NCI-H748 (cell line): ENCODE measurements at regions not wholly inside any gene's neighbourhood (a gene's known extent, or its start where the extent isn't known, plus 50 kb on each side); places are given as distances from the start of the nearest gene placed in this dataset.
A peak's percentile ranks its signal among the peaks of the same experiment; 100 is the strongest.
"Not testable (repeated sequence)": the region's sequence is repeated elsewhere in the genome, so short reads cannot be mapped to it uniquely, and the experiment has no call there.

ENCODE experiments used
- DNase-seq: peaks from one replicate; lab custom pipeline; 2025; ENCODE audit not compliant: unreplicated experiment; lab: John Stamatoyannopoulos, UW

DNA sequence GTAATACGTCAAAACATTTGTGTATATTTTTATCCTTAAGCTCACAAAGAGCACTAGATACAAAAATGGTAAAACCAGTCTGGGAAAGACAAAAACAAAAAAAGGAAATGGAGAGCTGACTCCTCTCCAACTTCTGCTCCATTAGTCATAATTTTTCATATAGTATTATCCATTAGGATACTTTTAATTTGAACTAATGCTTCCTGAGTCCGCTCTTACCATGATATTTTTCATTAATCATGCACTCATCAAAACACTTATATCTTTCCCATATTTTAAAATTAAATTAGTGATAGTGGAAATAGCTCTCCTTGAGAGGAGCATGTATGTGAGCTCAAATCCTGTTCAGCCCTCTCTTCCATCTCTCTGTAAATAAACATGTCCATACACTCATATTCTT is 1093.0 kb upstream of the MIR17HG start:
- no peak for DNase-seq

DNA sequence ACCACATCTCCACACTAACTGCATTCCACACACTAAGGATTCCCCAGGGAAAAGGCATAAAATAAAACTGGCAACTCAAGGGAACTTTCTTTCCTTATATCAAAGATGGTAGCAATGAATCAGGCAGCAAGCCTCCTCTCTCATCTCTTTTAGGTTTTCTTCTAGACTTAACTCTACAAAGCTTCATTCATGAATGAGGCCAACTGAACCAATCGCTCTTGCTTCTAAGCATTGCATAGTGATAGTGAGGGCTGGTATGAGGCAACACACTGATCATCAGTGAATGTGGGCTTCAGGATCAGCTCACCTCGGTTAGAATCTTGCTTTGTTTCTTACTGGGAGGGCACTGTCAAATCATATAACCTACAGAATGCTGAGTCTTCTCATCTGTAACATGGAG is 1090.7 kb upstream of the MIR17HG start:
- no peak for DNase-seq

DNA sequence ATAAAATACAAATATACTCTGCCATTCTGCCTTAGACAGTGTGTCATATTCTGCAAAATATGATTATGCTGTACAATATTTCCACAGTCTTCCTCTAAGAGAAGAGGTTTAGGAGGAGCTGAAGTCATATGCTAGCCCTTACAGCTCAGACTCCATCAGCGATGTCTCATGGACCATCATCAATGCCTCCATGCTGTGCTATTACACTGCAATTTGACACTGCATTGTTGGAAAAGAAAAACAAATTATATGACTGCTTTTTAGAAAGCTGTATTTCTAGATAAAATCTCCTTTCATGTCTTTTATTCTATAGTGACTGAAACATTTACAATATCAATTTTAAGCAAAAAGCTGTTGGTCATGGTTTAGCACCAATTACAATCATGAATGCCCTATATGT is 1089.4 kb upstream of the MIR17HG start:
- peak; percentile 63 for DNase-seq

DNA sequence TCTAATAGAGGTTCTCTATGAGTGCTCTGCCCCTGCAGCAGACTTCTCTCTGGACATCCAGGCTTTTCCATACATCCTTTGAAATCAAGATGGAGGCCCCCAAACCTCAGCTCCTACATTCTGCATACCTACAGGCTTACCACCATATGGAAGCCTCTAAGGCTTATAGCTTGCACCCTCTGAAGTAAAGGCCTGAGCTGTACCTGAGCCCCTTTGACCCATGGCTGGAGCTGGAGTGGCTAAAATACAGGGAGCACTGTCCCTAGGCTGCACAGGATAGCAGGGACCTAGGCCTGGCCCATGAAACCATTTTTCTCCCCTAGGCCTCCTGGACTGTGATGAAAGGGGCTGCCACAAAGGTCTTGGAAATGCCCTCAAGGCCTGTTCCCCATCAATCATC is 1086.1 kb upstream of the MIR17HG start:
- no peak for DNase-seq

DNA sequence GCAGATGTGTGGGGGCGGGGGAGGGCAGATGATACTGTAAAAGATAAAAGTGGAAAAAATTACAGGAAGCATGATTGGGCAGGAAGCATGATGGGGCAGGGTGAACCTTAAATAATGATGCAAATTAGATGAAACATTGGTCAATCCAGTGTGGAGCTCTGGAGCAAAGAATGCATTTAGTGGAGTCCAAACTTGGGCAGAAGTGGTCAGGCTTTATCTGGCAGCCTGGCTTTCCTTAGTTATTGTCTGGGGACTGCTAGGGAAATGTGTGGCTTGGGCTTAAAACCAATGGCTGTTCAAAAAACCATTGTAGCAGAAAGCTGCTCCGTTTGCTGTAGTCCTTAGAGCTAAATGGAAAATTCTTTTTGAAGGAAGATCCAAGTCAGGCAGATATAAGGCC is 1077.3 kb upstream of the MIR17HG start:
- DNase-seq, result no peak

DNA sequence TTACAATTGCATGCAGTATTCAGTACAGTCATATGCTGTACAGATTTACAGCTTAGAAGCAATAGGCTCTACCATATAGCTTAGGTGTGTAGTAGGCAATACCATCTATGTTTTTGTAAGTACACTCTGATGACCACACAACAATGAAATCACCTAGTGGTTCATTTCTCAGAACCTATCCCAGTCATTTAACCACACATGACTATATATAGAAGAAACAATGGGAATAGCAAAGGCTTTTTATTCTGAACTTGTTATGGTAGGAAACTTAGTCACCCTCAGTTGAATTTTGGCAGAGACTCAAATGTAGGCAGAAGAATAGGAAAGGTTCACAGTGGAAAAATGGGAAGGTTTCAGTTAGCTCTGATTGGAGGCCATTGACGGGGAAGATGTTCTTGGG is 1075.1 kb upstream of the MIR17HG start:
- no peak for DNase-seq

DNA sequence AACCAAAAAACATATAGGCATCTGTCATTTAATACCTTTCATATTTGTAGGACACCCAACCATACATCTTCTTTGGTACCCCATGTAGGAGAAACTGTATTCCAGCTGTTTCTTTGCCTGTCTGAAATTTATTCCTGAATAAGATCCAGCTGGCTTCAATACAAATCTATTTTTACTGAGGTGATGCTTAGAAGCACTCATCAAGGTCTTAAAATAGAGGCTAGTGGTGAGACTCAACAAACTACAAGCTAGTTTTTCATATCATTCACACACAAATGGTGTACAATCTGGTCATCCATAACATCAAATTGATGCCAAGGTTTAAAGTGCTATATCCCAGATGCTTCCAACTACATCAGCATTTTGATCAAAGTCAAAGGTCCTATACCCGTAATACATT is 1071.3 kb upstream of the MIR17HG start:
- DNase-seq, result no peak

DNA sequence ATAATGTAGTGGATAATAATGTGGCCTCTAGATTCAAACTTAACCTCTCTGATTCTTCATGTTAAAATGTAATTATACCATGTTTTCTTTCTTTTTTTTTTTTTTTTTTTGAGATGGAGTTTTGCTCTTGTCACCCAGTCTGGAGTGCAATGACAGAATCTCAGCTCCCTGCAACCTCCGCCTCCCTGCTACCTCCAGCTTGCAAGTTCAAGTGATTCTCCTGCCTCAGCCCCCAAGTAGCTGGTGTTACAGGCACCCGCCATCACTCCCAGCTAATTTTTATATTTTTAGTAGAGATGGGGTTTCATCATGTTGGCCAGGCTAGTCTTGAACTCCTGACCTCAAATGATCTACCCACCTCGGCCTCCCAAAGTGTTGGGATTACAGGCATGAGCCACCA is 1069.3 kb upstream of the MIR17HG start:
- DNase-seq, result not testable (repeated sequence)

DNA sequence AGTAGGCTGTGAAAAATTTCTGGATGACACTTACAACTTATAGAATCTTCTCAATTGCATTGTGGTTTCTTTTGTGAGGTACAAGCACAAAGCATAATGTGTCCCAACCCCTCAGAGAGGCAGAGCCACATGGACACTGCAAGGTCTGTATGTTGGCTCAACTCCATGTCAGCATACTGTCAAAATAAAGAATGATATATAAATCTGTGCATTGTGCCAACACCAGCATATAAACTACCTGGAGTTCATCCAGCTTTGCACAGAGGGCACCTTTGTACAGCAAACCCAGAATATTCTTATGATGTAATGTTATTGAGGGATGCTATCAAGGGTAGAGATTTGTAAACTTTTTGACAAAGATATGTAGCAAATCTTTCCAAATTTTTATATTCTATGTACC is 1065.8 kb upstream of the MIR17HG start:
- peak; percentile 24 for DNase-seq

DNA sequence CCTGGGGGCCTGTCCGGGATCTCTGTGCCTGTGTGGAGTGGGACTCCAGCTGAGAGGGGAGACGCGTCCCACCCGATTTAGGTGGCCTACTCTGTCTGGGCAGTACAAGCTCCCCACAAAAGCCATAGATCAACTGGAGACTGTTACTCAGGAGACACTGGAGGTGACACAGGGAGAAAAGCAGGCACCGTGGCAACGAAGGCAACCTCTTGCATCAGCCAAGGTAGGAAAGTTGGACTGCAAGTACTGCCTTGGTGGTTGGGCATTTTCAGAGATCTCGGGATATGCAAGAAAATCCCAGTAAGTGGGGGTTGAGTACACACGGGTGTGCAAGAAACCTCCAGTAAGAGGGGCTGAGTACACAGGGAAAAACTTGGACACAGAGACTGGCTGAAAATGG is 1060.0 kb upstream of the MIR17HG start:
- DNase-seq, result no peak

DNA sequence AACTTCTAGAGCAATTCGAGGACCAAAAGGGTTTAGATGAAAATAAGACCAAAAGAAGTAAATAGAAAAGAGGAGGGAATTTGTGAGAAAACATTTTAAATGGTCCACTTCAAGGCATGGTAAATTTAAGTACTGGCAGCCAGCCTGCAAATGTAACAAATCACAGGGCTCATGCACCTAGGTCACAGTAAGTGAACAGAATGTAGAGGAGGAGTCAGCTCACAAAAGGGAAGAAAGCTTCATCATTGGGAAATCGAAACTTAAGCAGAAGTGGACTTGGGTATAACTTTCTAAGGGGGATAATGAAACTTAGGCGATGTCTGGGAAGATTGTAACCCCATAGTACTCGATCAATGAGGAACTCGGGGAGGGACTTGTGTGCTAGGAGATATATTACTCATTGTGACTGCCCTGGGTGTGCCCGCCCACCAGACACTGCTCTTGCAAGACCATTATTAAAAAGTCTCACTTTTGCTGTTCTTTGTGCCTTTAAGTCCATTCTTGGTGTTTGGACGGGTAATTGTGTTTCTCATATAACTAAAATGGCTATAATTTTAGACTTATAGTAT is 1053.6 kb upstream of the MIR17HG start:
- DNase-seq, result no peak

DNA sequence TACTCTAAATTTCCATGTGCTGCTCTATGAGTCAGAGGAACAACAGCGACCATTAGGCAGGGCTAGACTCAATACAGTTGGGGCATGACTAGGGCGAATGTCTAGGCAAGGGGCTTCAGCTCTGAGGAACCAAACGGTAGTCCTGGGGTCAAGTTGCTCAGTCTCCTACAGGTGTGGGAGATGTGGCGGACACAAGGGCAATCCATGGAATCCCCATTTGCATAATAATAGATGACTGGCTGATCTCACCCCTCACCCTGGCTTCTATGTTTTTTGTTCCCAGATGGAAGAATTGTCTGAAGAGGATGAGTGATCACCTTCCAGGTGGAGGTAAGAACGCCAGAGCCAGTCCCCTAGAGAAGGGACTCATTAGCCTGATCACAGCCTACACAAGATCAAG is 1048.2 kb upstream of the MIR17HG start:
- no peak for DNase-seq

DNA sequence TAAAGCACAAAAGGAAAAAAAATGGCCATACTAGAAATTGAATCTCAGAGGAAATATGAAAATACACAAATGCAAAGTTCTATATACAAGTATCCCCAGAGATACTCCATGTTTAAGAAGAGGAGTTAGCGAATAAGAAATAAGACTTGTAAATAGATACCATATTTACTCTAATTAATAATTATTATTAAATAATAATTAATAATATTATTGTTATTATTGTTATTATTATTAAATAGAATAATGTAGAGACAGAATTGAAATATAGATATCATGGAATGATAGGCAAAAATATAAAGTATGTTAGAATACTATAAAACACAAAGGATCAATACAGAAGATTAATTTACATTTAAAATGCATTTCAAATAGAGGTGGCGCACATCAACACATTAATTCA is 1047.5 kb upstream of the MIR17HG start:
- no peak for DNase-seq

DNA sequence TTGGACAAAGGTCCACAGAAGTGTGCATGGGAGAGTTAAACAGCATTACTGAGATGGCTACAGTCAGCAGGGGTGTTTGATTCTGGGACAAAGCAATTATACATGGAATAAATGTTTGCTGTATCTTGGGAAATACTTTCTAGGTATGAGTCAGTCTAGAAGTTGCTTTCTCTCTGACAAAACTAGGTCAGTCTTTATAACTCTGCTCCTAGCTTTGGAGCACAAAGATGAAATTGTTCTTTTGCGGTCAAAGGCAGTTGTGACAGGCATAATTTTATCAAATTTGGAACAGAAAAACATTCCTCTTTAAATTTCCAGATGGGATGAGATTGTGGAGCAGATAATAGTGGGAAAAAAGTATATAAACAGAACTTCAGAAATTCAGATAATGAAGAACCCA is 1045.4 kb upstream of the MIR17HG start:
- no peak for DNase-seq

DNA sequence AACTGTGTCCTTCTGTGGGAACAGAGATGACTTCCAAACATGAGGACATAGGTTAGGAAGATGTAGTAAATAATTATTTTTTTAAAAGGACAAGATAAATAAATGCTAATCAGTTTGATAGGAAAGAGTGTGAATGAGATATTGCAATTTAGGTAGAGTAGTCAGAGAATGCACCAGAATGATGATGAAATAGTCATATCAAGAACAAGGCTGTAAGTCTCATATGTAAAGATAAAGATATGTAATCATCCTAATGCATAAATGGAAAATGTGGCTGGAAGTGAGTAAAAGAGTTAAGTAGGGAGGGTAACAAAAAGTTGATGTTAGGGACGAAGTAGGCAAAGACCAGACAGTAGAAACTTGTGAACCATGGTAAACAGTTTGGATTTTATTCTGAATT is 1041.7 kb upstream of the MIR17HG start:
- DNase-seq, result no peak

DNA sequence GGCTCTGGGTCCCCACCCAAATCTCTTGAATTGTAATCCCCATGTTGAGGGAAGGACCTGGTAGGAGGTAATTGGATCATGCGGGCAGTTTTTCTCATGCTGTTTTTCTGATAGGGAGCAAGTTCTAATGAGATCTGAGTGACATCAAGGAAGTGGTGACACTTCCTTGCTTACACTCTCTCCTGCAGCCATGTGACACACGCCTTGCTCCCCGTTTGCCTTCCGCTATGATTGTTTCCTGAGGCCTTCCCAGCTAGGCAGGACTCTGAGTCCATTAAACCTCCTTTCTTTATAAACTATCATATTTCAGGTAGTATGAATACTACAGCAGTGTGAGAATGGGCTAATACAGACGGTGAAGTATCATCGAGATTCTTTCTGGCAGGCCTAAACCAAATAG is 1040.4 kb upstream of the MIR17HG start:
- DNase-seq, result no peak

DNA sequence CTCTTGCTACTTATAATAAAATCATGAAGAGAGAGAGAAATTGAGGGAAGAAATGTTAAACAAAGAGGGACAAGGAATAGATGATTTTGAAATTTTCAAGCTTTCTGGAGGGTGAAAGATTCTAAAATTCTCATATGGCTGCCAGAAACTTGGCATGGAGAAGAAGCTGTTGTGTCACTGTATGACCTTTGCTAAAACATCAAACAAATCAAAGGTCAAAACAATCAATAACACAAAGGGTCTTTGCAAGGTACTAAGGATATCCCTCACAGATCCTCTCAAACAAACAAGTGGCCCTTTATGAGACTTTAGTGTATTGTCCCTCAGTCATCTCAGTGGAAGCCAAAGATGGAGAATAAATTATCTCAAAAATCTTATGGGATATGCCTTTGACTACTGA is 1039.2 kb upstream of the MIR17HG start:
- DNase-seq, result no peak

DNA sequence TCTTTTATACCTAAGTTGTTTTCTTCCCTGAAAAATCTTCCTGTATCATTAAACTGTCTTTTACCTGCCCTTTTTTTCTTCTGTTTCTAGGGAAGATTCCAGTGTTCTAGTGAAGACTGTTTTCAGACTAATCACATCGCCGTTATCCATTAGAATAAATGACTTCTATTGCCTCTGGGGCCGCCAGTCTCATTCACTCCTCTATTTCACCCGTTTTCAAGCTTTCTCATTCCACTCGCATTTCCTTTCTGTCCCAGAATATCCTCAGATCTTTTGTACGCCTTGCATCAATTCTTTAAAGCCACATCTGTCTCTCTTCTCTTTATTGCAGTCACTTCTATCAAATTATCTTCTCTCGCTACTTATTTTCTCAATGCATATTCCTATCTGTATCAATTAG is 1035.6 kb upstream of the MIR17HG start:
- DNase-seq, result no peak

DNA sequence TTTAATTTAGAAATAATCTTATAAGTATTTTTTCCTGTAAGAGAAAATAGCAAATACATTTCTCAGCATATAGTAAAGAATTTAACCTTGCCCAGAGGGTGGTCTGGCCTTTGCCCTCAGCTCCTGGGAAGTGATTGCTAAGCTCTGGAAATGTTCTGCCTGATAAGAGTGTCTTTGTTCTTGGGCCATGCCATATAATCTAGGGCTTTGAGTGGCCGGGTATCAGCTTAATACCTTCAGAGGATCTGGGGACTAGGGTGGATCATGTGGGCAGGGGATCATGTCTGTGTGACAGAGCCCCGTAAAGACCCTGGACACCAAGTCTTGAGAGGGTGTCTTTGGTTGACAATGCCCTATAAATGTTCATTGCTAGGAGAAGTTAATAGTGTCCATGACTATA is 1032.4 kb upstream of the MIR17HG start:
- DNase-seq, result no peak

DNA sequence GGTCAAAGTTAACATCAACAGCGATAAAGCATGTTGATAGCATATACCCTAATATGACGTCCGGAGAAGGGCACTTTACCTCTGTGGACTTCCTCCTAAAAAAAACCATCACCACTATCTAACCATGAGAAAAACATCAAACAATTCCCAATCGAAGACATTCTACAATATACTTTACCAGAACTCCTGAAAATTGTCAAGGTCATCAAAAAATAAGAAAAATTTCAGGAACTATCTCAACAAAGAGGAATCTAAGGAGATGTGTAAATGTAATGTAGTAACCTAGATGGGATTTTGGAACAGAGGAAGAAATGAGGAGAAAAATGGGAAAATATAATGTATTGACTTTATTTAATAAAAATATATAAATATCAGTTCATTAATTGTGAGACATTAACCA is 1026.8 kb upstream of the MIR17HG start:
- DNase-seq, result no peak

DNA sequence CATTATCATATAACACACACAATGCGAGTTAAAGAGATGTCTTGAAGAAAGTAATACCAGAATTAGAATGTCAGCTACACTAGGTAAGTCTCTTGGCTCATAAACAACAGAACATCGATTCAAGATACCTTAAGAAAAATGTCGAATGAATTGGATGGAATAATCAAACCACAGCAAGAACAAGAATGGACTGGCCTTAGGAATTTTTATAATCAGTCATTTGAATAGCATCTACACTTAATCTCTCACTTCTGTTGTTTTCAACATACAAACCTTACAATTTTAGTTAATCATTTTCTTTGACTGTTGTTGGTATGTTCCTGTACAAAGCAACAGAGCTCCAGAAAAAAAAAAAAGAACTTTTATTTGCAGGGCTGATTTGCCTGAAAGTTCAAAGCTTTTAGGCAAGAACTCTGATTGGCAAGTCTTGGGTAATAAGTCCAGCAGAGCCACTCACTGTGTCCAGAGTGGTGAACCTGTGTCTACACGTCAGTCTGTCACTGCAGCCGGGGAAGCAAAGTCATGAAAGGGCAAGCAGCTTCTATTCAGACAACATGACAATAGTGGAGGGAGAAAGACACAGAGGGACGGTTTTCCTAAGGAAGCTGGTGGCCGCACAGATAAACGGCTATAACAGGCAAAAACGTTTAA is 1026.1 kb upstream of the MIR17HG start:
- DNase-seq, result no peak

DNA sequence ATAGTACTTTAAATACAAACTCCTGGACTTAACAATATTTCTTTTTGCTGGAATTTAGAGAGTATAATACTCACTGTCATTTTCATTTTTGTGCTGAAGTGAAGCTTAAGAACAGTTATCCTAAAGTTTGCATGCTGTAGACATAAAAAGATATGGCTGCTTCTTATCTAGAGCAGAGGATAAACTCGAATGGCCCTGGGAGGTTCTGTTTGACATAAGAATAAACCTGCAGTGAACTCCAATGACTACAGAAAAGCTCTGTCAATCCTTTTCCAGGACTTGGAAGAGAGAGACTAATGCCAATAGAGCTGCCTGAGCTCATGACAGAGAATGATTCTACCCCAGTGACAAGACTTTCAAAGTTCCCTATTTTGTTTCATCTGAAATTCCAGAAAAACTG is 1017.8 kb upstream of the MIR17HG start:
- DNase-seq, result no peak

DNA sequence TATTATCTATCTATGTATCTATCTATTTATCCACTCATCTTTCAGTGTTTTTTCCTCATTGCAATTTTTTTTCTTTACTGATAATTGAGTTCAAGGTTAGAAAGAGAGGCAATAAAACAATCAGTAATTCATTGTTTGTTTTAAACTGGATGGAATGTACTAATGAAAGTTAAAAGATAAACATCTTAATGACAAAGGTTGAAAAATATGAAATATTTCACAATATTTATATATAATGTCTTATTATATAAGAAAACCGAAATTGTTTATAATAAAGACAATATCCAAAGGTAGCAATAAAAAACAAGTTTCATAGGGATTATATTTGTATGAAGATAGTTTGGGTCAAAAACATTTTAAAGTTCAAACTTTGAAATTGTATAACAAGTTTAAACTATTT is 1015.5 kb upstream of the MIR17HG start:
- DNase-seq, result no peak
